ENCODE measurements at regions not wholly inside any gene's neighbourhood (a gene's known extent, or its start where the extent isn't known, plus 50 kb on each side); places are given as distances from the start of the nearest gene placed in this dataset.

DNA sequence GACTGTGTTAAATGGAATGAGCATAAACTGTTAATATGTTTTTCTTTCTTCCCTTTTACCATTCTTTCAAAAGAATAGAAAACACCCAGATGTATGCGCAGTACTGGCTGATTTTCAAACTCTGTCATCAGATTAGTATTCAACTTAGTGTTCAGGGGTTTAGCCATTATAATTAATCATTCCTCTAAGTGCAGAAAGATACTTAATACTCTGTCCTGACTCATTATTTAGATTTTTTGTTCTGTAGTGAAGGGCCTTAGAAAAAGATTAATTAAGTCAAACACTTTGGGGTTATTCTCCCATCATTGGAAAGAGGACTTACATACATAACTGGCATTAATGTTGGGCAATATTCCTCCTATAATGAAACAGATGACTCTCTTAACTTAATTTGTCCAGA is 1316.7 kb upstream of the SLC10A2 start:
- Histone ChIP-seq H3K4me1 (ENCODE audit: control insufficient read depth, insufficient read depth, low read length) (no peaks in the 10 kb centered on the region), H3K9ac (ENCODE audit: low read depth, low read length) (no peak overlapping the region), H4K20me1 (ENCODE audit: insufficient read depth, low read length) (no peaks in the 10 kb centered on the region), H3K4me2 (ENCODE audit: low read depth, low read length) (no peak overlapping the region), H3K9me3 (ENCODE audit: control insufficient read depth, insufficient read depth, low read length) (no peaks in the 10 kb centered on the region), H3K4ac (ENCODE audit: low read depth, low read length) (no peak overlapping the region), H3K36me3 (ENCODE audit: control insufficient read depth, insufficient read depth, low read length) (no peaks in the 10 kb centered on the region), H4K91ac (ENCODE audit: insufficient read depth, low read depth, low read length) (no peak overlapping the region), H4K5ac (ENCODE audit: low read depth, low read length) (no peak overlapping the region), H2BK120ac (ENCODE audit: low read depth, low read length) (no peak overlapping the region), H3K4me3 (ENCODE audit: insufficient read depth, low read depth, low read length) (no peak overlapping the region), H3K27ac (ENCODE audit: insufficient read depth, low read length) (no peak overlapping the region), H4K8ac (ENCODE audit: low read depth in 2 of 2, low read length in 2 of 2) (no peak overlapping the region), H2BK15ac (ENCODE audit: low read depth, low read length) (no peak overlapping the region), H3K14ac (replicated peaks; ENCODE audit: low read depth, low read length) (no peak overlapping the region), H3K18ac (ENCODE audit: low read depth, low read length) (no peak overlapping the region), H3K27me3 (ENCODE audit: control insufficient read depth, insufficient read depth, low read length) (no peaks in the 10 kb centered on the region), H2BK20ac (ENCODE audit: low read depth, low read length) (no peak overlapping the region), H3K79me1 (ENCODE audit: low read depth in 1 of 2, low read length in 2 of 2) (no peaks in the 10 kb centered on the region), H3K56ac (ENCODE audit: extremely low read depth, insufficient read depth, low read length) (no peak overlapping the region), H3K23ac (ENCODE audit: low read depth, low read length) (no peak overlapping the region), H2AK5ac (ENCODE audit: low read depth, low read length) (no peak overlapping the region), H2AFZ (replicated peaks; ENCODE audit: low read length, poor library complexity) (no peak overlapping the region), H2BK5ac (ENCODE audit: low read depth, low read length, poor library complexity, severe bottlenecking) (no peak overlapping the region), H3K9me1 (ENCODE audit: insufficient read depth, low read length) (no peaks in the 10 kb centered on the region), H2AK9ac (replicated peaks; ENCODE audit: low read depth, low read length, poor library complexity) (no peak overlapping the region)
- BruUV-seq (replicated peaks) = no TSS peak
- no peak; the same call in 1 of the 2 replicates for ATAC-seq (ENCODE audit: low read depth)
- ChIA-PET POLR2A (ENCODE audit: unreplicated experiment) (no interaction called here), CTCF (no interaction called here)
- intact Hi-C loops (cut with micrococcal nuclease) = no loop called here
- in situ Hi-C loops (cut with MboI; ENCODE audit: low sequenced_read_pairs) = no loop called here
- TF ChIP-seq, protein P1, sequence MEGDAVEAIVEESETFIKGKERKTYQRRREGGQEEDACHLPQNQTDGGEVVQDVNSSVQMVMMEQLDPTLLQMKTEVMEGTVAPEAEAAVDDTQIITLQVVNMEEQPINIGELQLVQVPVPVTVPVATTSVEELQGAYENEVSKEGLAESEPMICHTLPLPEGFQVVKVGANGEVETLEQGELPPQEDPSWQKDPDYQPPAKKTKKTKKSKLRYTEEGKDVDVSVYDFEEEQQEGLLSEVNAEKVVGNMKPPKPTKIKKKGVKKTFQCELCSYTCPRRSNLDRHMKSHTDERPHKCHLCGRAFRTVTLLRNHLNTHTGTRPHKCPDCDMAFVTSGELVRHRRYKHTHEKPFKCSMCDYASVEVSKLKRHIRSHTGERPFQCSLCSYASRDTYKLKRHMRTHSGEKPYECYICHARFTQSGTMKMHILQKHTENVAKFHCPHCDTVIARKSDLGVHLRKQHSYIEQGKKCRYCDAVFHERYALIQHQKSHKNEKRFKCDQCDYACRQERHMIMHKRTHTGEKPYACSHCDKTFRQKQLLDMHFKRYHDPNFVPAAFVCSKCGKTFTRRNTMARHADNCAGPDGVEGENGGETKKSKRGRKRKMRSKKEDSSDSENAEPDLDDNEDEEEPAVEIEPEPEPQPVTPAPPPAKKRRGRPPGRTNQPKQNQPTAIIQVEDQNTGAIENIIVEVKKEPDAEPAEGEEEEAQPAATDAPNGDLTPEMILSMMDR (conservative IDR thresholded peaks at IDR 0.05; ENCODE audit: low read depth, low read length) = no peak
- DNase-seq = peak; percentile 22
- dilution Hi-C loops (cut with HindIII; ENCODE audit: low sequenced_read_pairs, unreplicated experiment) = no loop called here
- no CpG with 5 or more reads among the region's 1 CpG for WGBS, 2 experiments (ENCODE audit: extremely low coverage in 2 of 2, insufficient read length in 1 of 2)

Measured in IMR-90 (cell line).